HEK293T (cell line): ENCODE measurements at regions not wholly inside any gene's neighbourhood (a gene's known extent, or its start where the extent isn't known, plus 50 kb on each side); places are given as distances from the start of the nearest gene placed in this dataset.

Experiments used
- BHLHE40 ChIP-seq: fragments of 450-650 bp; IDR thresholded peaks from 2 replicates; pipeline ENCODE4 v1.6.1; 2016; ENCODE audit warnings: mild to moderate bottlenecking, moderate library complexity, borderline replicate concordance
- CTBP1 ChIP-seq: fragments of 450-650 bp; IDR thresholded peaks from 2 replicates; pipeline ENCODE4 v1.6.1; 2016; ENCODE audit warnings: borderline replicate concordance
- ELF4 ChIP-seq: fragments of 450-650 bp; IDR thresholded peaks from 2 replicates; pipeline ENCODE4 v1.6.1; 2017; ENCODE audit warnings: antibody characterized with exemption
- FOXA1 ChIP-seq: fragments of 450-650 bp; IDR thresholded peaks from 2 replicates; pipeline ENCODE4 v1.6.1; 2016; ENCODE audit warnings: mild to moderate bottlenecking
- FOXK2 ChIP-seq: fragments of 450-650 bp; IDR thresholded peaks from 2 replicates; pipeline ENCODE4 v1.6.1; 2016; ENCODE audit warnings: mild to moderate bottlenecking
- FOXM1 ChIP-seq: fragments of 450-650 bp; IDR thresholded peaks from 2 replicates; pipeline ENCODE4 v1.6.1; 2017; ENCODE audit warnings: mild to moderate bottlenecking, borderline replicate concordance
- HDGF ChIP-seq: fragments of 450-650 bp; IDR thresholded peaks from 2 replicates; pipeline ENCODE4 v1.6.1; 2017; ENCODE audit warnings: antibody characterized with exemption, borderline replicate concordance
- L3MBTL2 ChIP-seq: fragments of 450-650 bp; conservative IDR thresholded peaks from 2 replicates; pipeline ENCODE4 v1.6.1; 2016; ENCODE audit warnings: mild to moderate bottlenecking
- LEF1 ChIP-seq: fragments of 450-650 bp; IDR thresholded peaks from 2 replicates; pipeline ENCODE4 v1.6.1; 2017; ENCODE audit warnings: mild to moderate bottlenecking, borderline replicate concordance
- SP1 ChIP-seq: fragments of 450-650 bp; IDR thresholded peaks from 2 replicates; pipeline ENCODE4 v1.6.1; 2017
- TARDBP ChIP-seq: fragments of 450-650 bp; IDR thresholded peaks from 2 replicates; pipeline ENCODE4 v1.6.1; 2016
- ZNF384 ChIP-seq: fragments of 450-650 bp; IDR thresholded peaks from 2 replicates; pipeline ENCODE4 v1.6.1; 2016
- TF ChIP-seq, protein P1 (sequence below): fragments of 450-650 bp; IDR thresholded peaks from 2 replicates; pipeline ENCODE4 v1.6.1; 2016

GRCh38 chr12:17470460-17470859 lies 619.5 kb downstream of the RERGL start:
- TF ChIP-seq L3MBTL2 (no peak), FOXK2 (no peak), CTBP1 (no peak), TARDBP (no peak), SP1 (no peak), ELF4 (no peak), BHLHE40 (no peak), FOXA1 (no peak), ZNF384 (no peak), FOXM1 (no peak), HDGF (no peak), LEF1 (no peak)
- TF ChIP-seq, protein P1, sequence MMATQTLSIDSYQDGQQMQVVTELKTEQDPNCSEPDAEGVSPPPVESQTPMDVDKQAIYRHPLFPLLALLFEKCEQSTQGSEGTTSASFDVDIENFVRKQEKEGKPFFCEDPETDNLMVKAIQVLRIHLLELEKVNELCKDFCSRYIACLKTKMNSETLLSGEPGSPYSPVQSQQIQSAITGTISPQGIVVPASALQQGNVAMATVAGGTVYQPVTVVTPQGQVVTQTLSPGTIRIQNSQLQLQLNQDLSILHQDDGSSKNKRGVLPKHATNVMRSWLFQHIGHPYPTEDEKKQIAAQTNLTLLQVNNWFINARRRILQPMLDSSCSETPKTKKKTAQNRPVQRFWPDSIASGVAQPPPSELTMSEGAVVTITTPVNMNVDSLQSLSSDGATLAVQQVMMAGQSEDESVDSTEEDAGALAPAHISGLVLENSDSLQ: no peak
